Epidermal melanocyte (primary cell): ENCODE measurements at regions not wholly inside any gene's neighbourhood (a gene's known extent, or its start where the extent isn't known, plus 50 kb on each side); places are given as distances from the start of the nearest gene placed in this dataset.
"Not testable (repeated sequence)": the region's sequence is repeated elsewhere in the genome, so short reads cannot be mapped to it uniquely, and the experiment has no call there.

Experiments
- DNase-seq: peaks from one replicate; pipeline ENCODE4 v3.0.0; 2011; ENCODE audit warnings: low spot score; ENCODE audit not compliant: insufficient read length

GRCh38 chr21:21851657-21852056, 853.4 kb downstream of the NCAM2 start:
- DNase-seq = no peak

- DNase-seq = no peak
Observed at GRCh38 chr21:21858502-21859334, 860.5 kb downstream of the NCAM2 start.

GRCh38 chr21:21860888-21861287, 862.7 kb downstream of the NCAM2 start:
- no peak for DNase-seq

- no peak for DNase-seq
Observed at GRCh38 chr21:21864321-21864840, 866.2 kb downstream of the NCAM2 start.

- DNase-seq = no peak
Observed at GRCh38 chr21:21897275-21897883, 899.2 kb downstream of the NCAM2 start.

GRCh38 chr21:21898801-21899200, 900.6 kb downstream of the NCAM2 start:
- DNase-seq = no peak

- DNase-seq = not testable (repeated sequence)
Observed at GRCh38 chr21:21902416-21902815, 904.2 kb downstream of the NCAM2 start.

- no peak for DNase-seq
Observed at GRCh38 chr21:21907271-21907670, 909.1 kb downstream of the NCAM2 start.

GRCh38 chr21:21915816-21916215, 917.6 kb downstream of the NCAM2 start:
- DNase-seq = no peak

GRCh38 chr21:21921410-21922232, 923.4 kb downstream of the NCAM2 start:
- no peak for DNase-seq

GRCh38 chr21:21929226-21929625, 931.0 kb downstream of the NCAM2 start:
- no peak for DNase-seq

- DNase-seq = no peak
Observed at GRCh38 chr21:21929789-21930188, 931.6 kb downstream of the NCAM2 start.

- no peak for DNase-seq
Observed at GRCh38 chr21:21952566-21952965, 954.4 kb downstream of the NCAM2 start.

GRCh38 chr21:21955204-21955603, 957.0 kb downstream of the NCAM2 start:
- DNase-seq = no peak

GRCh38 chr21:21957490-21957889, 959.3 kb downstream of the NCAM2 start:
- DNase-seq = no peak

GRCh38 chr21:21963911-21964310, 965.7 kb downstream of the NCAM2 start:
- no peak for DNase-seq

- DNase-seq = no peak
Observed at GRCh38 chr21:21968810-21969209, 970.6 kb downstream of the NCAM2 start.

- no peak for DNase-seq
Observed at GRCh38 chr21:21969211-21969610, 971.0 kb downstream of the NCAM2 start.

- no peak for DNase-seq
Observed at GRCh38 chr21:21971384-21971783, 973.2 kb downstream of the NCAM2 start.

GRCh38 chr21:21973806-21974205, 975.6 kb downstream of the NCAM2 start:
- DNase-seq = no peak

- DNase-seq = no peak
Observed at GRCh38 chr21:21996891-21997290, 998.7 kb downstream of the NCAM2 start.
